GM18505 (cell line): ENCODE measurements at regions not wholly inside any gene's neighbourhood (a gene's known extent, or its start where the extent isn't known, plus 50 kb on each side); places are given as distances from the start of the nearest gene placed in this dataset.

Experiments used
- ATAC-seq: cut with Tn5 transposase; IDR thresholded peaks from one replicate; pipeline ENCODE4 v1.9.1; 2021; ENCODE audit not compliant: unreplicated experiment
- POLR2A ChIP-seq: IDR thresholded peaks from 4 replicates; pipeline ENCODE4 v1.6.1; 2011; ENCODE audit warnings: borderline replicate concordance; ENCODE audit not compliant: insufficient read depth, insufficient read length; ENCODE audit errors: extremely low read depth

DNA sequence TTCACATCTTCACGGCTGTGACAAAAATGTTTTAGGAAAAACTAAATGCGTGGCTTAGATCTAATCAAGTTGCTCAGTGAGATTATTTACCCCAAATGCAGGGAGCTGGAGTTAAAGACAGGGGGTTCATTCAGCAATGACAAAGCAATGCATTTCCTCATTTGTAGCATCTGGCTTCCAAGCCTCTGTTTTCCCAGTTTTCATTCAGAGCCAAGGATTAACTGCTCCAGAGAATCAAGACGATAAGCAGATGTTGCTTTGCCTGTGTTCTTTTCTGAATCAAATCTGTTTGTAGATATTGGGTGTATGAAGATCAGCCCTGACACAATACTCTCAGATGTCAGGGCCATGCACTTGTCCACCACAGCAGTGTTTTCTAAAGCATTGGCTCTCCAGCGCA is 147.4 kb upstream of the SIX2 start:
- ATAC-seq = no peak

DNA sequence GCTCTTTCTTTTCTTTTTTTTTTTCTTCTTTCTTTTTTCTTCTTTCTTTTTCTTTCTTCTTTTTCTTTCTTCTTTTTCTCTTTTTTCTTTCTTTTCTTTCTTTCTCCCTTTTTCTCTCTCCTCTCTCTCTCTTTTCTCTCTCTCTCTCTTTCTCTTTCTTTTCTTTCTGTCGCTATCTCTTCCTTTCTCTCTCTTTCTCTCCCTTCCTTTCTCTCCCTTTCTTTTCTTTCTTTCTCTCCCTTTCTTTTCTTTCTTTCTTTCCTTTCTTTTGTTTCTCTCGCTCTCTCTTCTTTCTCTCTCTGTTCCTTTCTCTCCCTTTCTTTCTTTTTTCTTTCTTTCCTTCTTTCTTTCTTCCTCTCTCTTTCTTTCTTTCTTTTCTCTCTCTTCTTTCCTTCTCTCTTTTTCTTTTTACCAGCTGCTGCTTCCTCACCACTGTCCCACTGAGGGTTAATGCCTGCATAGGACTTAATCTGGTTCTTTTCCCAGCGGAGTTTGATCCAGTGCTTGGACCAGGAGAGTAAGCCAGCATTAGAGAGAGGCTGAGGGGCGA is 145.4 kb upstream of the SIX2 start:
- ATAC-seq = no peak
- TF ChIP-seq POLR2A = no peak

More for the DNA sequence above, 147.4 kb upstream of the SIX2 start:
- TF ChIP-seq POLR2A = no peak

DNA sequence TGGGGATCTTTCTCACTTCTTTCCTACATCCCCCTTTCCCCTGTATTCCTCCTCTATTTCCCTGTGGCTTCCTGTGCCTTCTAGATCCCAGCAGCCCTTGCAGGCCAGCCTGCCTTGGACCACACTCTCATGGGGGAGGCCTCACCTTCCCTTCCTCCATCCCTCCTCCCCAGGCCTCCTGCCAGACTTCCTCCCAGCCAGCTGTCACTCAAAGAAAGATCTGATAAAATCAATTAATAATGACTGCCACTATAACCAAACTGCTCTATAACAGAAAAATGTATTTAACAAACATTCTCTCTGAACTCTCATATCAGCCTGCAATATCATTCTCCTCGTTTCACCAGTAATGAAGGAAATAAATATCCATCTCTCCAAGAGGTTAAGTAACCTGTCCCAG is 144.9 kb upstream of the SIX2 start:
- no peak for TF ChIP-seq POLR2A
- no peak for ATAC-seq

DNA sequence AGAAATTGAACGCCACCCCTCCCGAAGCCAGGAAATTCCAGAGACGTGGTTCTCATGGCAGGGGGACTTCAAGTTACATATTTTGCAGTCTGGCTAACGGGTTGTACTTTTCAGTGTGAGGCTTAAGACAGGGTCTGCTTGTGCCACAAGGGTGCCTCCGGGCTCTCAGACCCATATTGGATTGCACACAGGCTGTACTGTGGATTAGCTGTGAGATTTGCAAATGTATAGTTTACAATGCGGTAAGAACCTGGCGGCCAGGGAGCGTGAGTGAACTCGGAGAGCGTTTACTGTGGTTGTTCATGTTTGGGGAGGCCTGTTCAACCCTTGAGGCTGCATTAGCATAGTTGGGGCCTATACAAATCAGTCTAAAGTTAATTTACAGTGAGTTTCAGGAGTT is 143.9 kb upstream of the SIX2 start:
- no peak for TF ChIP-seq POLR2A
- no peak for ATAC-seq

DNA sequence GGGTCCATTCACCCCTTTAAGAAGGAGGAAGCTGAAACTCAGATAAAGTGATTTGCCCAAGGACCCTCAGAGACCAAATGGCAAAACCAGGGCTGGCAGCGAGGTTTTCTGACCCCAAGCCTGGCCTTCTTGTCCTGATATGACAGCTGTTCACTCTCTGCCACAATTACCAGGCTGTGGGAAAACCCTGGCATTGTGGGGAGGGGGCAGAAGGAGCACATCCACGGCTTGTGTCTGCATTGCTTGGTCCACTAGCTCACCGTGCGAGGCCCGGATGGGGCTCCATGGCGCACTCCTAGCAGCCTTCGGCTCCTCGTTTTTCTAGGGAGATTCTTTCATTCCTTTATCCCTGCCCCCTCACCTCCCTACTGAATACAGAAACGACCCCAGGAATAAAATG is 143.4 kb upstream of the SIX2 start:
- no peak for TF ChIP-seq POLR2A
- ATAC-seq = no peak

DNA sequence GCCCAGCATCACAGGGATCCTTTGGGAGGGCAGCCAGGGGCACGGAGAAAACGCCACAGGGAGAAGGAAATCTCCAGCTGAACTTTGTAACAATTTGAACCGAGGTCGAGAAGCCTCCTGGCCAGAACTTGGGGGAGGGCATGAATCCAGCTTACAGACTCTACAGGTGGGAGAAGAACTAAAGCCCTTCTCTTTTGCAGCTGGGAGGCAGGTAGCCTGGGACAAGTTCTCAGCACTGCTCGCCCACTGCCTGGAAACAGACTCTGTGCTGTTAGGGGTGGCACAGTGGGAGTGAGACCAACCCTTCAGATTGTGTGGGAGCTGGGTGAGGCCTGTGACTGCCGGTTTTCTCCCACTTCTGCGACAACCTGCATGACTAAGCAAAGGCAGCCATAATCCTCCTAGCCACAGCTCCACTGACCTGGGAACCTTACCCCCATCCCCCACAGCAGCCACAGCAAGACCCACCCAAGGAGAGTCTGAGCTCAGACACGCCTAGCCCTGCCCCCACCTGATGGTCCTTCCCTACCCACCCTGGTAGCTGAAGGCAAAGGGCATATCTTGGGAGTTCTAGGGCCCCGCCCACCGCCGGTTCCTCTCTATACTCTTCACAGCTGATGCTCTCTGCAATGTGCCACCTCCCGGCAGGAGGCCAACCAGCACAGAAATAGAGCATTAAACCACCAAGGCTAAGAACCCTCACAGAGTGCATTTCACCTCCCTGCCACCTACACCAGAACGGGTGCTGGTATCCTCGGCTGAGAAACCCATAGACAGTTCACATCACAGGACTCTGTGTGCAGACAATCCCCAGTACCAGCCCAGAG is 136.0 kb upstream of the SIX2 start:
- ATAC-seq = no peak
- no peak for TF ChIP-seq POLR2A

DNA sequence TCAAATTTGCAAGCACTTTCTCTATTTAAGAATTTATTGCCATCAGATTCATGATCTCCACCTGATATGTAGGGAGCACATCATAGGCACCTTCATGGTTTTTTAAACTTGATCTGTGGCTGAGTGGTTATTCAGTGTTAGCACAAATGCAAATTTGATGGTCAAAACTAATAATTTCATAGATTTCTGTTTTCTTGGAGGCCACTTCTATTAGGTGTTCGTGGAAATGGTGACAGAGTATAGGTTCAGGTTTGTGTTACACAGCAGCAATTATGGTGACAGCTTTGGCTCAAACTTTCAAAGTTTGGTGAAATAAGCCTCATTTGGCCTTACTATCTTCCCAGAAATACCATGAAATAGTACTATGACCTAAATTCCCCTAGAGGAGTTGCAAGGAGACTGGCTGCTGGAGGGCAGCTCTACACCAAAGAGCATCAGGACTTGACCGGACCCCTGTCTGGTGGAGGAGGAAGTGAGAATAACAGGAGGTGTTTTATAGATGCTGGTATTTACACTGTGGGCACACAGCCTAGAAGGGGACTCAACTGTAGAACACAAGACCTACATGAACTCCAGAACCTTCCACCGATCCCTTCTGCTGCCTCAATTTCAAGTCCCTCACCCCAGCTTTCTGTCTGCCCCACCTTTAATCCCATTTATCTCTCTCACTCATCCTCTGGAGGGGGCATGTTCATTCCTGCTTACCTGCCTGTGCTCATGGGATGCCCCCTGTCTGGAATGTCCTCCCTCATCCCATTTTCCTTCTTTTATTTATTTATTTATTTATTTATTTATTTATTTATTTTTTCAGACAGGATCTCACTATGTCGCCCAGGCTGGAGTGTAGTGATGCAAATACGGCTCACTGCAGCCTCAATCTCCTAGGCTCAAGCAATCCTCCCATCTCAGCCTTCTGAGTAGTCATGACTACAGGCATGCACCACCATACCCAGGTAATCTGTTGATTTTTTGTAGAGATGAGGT is 132.9 kb upstream of the SIX2 start:
- no peak for ATAC-seq
- TF ChIP-seq POLR2A = no peak

DNA sequence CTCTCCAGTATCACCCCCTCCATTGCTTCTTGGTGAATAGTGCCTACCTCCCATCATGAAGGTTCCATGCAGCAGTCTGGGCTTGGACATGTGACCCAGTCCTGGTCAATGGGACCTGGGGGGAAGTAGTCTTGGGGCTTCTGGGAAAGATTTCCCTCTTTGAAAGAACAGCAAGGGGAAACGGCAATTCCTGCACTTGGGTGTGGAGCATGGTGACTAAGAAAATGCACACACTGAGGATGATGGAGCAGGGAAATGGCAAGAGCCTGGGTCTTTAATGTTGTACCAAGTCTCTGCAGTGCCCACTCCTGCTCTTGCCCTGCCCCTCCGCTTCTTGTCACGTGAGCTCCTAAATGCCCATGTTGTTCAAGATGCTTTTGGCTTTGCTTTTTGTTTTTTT is 131.4 kb upstream of the SIX2 start:
- no peak for ATAC-seq
- TF ChIP-seq POLR2A = no peak

DNA sequence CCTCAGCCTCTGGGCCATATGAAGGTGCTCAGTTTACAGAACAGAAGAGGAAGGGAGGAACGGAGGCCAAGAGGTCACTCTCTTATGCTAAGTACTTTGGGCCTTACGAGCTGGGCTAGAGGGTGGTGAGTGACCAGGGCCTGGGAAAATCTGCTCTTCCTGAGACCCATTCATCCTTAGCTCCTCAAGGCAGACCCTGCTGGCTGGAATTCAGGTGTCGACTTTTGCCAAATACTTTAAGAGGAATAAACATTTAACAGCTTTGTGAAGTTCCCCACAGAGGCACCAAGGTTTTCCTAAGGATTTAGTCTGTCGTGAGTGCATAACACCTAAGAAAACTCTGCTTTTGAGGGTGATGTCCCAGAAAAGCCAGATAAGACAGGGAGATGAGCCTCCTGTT is 129.7 kb upstream of the SIX2 start:
- TF ChIP-seq POLR2A = no peak
- ATAC-seq = no peak

DNA sequence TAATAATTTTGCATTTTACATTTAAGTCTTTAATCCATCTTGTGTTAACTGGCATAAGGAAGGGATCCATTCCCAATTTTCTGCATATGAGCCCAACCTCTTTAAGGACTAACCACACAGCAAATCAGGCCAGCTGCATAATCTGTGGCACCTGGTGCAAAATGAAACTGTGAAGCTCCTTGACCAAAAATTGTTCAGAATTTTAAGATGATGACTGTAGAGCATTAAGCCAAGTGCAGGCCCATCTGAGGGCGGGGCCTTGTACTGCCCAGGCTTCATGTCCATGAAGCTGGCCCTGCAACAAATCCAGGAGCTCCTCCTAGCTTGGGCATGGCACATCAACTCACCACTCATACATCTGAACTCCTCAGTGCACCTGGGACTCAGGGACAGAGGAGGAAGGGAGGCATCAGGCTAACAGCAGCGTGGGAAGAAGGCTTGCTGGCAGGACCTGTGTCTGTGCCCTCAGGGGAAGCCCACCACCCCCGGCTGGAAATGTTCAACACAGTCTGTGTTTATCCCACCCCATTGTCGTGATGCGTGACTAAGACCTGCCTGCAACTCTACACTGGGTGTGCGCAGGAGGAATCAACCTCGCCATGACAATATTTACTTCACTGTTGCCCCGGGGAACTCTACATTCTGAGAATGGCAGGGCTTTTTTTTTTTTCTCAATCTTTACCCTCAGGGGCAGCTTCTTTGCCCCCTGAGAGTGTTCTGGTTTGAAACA is 128.9 kb upstream of the SIX2 start:
- no peak for TF ChIP-seq POLR2A
- ATAC-seq = no peak

DNA sequence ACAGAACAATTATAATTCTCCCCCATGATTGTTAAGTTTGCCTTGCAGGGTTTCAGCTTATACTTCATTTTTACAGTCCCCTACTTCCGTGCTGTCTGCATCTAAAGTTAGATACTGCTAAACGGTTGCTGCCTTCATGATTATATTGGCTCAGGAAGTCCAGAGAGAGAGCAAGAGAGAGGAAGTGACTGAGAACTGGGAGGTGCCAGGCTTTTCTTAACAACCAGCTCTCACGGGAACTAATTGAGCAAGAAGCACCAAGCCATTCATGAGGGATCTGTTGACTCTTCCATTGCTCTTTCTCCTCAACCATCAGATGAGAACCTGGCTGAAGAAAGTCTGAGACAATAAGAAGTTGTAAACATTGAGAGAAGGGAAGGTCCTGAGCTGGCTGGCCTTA is 125.5 kb upstream of the SIX2 start:
- no peak for ATAC-seq
- TF ChIP-seq POLR2A = no peak

DNA sequence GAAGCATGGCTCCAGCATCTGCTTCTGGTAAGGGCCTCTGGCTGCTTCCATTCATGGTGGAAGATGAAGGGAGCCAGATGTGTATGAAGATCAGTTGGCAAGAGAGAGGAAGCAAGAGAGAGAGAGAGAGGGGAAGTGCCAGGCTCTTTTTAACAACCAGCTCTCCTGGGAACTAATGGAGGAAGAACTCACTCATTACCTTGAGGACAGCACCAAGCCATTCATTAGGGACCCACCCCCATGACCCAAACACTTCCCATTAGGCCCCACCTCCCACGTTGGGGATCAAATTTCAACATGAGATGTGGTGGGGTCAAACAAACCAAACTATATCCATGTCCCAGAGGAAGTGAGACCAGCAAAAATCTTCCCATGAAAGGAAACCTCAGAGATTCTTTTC is 124.8 kb upstream of the SIX2 start:
- no peak for TF ChIP-seq POLR2A
- ATAC-seq = no peak

DNA sequence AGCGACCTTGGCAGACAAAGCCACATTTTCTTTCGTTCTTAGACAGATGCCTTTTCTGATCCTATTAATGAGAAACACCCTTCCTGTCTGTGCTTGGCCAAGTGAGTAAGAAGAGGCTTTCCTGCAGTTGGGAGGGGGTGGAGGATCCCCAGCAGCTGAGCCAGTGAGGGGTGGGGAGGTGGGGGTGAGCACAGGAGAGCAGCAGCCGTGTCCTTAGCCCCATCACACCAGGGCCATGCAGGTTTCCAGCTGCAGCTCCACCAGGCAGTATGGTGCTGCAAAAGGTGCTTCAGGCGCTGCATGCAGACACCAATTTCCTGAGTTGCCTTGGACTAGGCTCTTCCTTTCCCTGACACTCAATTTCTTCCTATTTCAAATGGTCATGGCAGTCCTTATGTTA is 123.3 kb upstream of the SIX2 start:
- peak; percentile 55 for ATAC-seq
- no peak for TF ChIP-seq POLR2A

DNA sequence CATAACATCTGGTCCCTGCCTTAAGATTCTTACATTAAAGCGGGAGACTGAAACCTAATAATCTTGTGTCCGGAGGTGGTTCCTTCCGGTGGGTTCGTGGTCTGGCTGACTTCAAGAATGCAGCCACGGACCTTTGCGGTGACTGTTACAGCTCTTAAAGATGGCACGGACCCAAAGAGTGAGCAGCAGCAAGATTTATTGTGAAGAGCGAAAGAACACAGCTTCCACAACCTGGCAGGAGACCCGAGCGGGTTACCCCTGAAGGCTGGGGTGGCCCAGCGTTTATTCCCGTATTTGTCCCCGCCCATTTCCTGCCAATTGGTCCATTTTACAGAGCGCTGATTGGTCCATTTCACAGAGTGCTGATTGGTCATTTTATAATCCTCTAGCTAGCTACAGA is 122.3 kb upstream of the SIX2 start:
- ATAC-seq = no peak
- no peak for TF ChIP-seq POLR2A

DNA sequence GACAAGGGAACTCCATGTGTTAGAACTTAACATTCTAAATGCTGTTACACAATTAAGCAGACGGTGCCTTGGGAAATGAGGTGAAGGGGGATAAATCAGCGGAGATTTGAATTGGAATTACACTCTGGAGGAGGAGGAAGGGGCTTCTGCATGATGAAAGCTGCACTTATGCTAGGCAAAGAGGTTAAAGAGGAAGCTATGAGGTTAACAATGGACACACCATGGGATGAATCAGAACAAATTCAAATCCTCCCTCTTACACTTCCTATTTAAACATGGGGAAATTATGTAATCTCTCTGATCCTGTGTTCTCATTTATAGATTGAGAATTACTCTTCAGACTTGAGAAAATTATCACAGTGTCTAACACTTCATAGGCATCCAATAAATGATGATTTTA is 121.5 kb upstream of the SIX2 start:
- ATAC-seq = no peak
- no peak for TF ChIP-seq POLR2A
